Type B pancreatic cell (in vitro differentiated cells): ENCODE measurements at regions not wholly inside any gene's neighbourhood (a gene's known extent, or its start where the extent isn't known, plus 50 kb on each side); places are given as distances from the start of the nearest gene placed in this dataset.

ENCODE experiments used
- DNase-seq: peaks from one replicate; pipeline ENCODE4 v3.0.0; 2021; ENCODE audit warnings: mixed read lengths; ENCODE audit not compliant: unreplicated experiment; ENCODE audit errors: extremely low spot score
- H3K27ac Mint-ChIP-seq: 2 replicates; pipeline ENCODE4 v1.8.0; 2021; ENCODE audit warnings: mild to moderate bottlenecking, mixed read lengths
- H3K27me3 Mint-ChIP-seq: 2 replicates; pipeline ENCODE4 v1.8.0; 2021; ENCODE audit warnings: mixed read lengths
- H3K36me3 Mint-ChIP-seq: 2 replicates; pipeline ENCODE4 v1.8.0; 2021; ENCODE audit warnings: mixed read lengths
- H3K4me1 Mint-ChIP-seq: one replicate; pipeline ENCODE4 v1.8.0; 2021; ENCODE audit warnings: mixed read lengths; ENCODE audit not compliant: unreplicated experiment
- H3K4me3 Mint-ChIP-seq: 2 replicates; pipeline ENCODE4 v1.8.0; 2021; ENCODE audit warnings: mild to moderate bottlenecking, mixed read lengths
- H3K9me3 Mint-ChIP-seq: 2 replicates; pipeline ENCODE4 v1.8.0; 2021; ENCODE audit warnings: mixed read lengths
- TF ChIP-seq, protein P1 (sequence below): fragments of 200-600 bp; sonication (generic); conservative IDR thresholded peaks from 2 replicates; pipeline ENCODE4 v1.5.0; 2021; ENCODE audit warnings: antibody characterized with exemption, mild to moderate bottlenecking

DNA sequence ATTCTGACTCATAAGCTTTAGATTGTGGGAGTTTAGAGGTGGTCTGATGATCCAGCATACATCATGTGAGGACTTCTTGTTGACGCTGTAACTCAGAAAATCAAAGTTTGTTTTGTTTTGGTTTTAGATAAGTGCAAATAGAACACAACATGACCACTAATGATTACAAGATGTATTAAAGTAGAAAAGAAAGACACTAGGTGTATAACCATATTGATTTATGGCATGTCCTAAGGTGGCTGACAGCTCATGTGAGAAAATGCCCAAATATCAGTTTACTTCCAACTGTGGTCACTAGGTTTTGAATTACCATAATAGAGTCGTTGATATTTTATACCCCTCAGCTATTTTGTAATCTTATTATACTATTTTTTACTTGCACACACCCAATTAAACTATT is 1131.4 kb upstream of the PHF14 start:
- no peak overlapping the region for H3K4me3 Mint-ChIP-seq

DNA sequence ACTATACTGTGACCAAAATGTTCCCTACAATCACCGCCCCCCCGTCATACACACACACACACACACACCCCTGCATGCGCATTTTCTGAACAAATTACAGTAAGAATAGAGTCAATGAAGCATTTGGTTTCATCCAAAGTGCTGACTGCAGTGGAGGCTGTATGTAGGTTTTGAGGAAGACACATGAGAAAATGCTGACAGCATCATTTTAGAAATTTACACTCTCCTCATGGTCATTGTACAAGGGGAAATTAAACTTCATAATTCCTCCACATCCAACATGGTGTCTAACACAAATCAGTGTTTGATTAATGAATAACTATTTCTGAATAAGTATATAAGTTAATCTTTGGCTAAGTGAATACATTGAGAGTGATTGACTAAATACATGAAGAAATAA is 1126.8 kb upstream of the PHF14 start:
- TF ChIP-seq, protein P1, sequence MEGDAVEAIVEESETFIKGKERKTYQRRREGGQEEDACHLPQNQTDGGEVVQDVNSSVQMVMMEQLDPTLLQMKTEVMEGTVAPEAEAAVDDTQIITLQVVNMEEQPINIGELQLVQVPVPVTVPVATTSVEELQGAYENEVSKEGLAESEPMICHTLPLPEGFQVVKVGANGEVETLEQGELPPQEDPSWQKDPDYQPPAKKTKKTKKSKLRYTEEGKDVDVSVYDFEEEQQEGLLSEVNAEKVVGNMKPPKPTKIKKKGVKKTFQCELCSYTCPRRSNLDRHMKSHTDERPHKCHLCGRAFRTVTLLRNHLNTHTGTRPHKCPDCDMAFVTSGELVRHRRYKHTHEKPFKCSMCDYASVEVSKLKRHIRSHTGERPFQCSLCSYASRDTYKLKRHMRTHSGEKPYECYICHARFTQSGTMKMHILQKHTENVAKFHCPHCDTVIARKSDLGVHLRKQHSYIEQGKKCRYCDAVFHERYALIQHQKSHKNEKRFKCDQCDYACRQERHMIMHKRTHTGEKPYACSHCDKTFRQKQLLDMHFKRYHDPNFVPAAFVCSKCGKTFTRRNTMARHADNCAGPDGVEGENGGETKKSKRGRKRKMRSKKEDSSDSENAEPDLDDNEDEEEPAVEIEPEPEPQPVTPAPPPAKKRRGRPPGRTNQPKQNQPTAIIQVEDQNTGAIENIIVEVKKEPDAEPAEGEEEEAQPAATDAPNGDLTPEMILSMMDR: no peak
- Mint-ChIP-seq H3K9me3 (no peaks in the 10 kb centered on the region), H3K36me3 (no peaks in the 10 kb centered on the region), H3K4me1 (no peaks in the 10 kb centered on the region), H3K27ac (no peak overlapping the region), H3K4me3 (no peak overlapping the region), H3K27me3 (no peaks in the 10 kb centered on the region)
- no peak for DNase-seq

More for the DNA sequence above, 1131.4 kb upstream of the PHF14 start:
- H3K27me3 Mint-ChIP-seq: no peaks in the 10 kb centered on the region
- no peaks in the 10 kb centered on the region for H3K9me3 Mint-ChIP-seq
- H3K27ac Mint-ChIP-seq: no peak overlapping the region
- no peaks in the 10 kb centered on the region for H3K36me3 Mint-ChIP-seq
- TF ChIP-seq, protein P1: no peak
- no peaks in the 10 kb centered on the region for H3K4me1 Mint-ChIP-seq
- no peak for DNase-seq

DNA sequence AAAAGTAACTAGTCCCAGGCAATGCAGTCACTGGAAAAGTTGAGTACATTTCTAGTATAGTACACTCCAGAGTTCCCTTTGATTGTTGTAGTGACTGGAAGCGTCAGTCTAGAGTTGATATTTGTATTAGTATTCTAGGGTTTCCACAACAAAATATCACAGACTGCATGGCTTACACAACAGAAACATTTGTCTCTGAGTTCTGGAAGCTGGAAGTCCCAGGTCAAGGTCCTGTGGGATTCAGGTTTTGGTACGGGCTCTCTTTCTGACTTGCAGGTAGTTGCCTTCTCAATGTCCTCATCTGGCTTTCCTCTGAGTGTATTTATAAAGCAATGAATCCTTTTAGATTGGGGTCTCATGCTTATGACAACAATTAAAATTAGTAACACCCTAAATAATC is 1119.1 kb upstream of the PHF14 start:
- Mint-ChIP-seq H3K4me3 (no peak overlapping the region), H3K27ac (no peak overlapping the region), H3K9me3 (no peaks in the 10 kb centered on the region), H3K4me1 (no peaks in the 10 kb centered on the region), H3K27me3 (no peaks in the 10 kb centered on the region), H3K36me3 (no peaks in the 10 kb centered on the region)
- no peak for DNase-seq
- TF ChIP-seq, protein P1: no peak

DNA sequence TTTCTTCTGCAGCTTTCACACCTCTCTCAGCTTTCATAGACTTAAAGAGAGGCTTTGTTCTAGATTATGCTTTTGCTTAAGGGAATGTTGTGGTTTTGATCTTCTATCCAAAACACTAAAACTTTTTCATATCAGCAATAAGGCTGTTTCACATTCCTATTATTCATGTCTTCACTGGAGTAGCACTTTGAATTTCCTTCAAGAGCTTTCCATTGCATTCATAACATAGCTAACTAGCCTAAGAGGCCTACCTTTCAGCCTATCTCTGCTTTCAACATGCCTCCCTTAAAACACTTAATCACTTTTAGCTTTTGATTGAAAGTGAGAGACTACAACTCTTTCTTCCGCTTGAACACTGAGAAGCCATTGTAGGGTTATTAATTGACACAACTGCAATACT is 1117.0 kb upstream of the PHF14 start:
- TF ChIP-seq, protein P1: no peak
- Mint-ChIP-seq H3K27ac (no peak overlapping the region), H3K4me3 (no peak overlapping the region), H3K4me1 (no peaks in the 10 kb centered on the region), H3K27me3 (no peaks in the 10 kb centered on the region), H3K9me3 (no peaks in the 10 kb centered on the region), H3K36me3 (no peaks in the 10 kb centered on the region)
- DNase-seq: no peak

DNA sequence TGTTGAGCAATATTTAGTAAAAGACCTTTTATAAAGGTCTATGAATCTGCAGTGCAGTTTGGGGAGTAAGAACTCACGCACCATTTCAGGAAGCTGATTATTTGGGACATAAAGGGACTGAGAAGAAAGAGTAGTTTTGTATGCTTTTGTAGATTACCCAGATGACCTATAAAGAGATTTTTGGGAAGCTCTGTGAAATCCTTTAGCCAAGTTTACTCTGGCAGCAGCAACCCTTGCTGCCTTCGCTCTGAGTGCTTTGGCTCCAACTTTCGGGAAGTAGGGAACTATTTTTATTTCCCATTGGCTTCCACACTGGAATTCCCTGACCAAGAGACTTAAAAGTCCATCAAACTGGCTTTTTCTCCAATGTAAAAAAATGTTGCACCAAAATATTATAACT is 1110.1 kb upstream of the PHF14 start:
- Mint-ChIP-seq H3K36me3 (no peaks in the 10 kb centered on the region), H3K4me3 (no peak overlapping the region), H3K9me3 (no peaks in the 10 kb centered on the region), H3K4me1 (no peaks in the 10 kb centered on the region), H3K27ac (no peak overlapping the region), H3K27me3 (no peaks in the 10 kb centered on the region)
- TF ChIP-seq, protein P1: no peak
- no peak for DNase-seq

DNA sequence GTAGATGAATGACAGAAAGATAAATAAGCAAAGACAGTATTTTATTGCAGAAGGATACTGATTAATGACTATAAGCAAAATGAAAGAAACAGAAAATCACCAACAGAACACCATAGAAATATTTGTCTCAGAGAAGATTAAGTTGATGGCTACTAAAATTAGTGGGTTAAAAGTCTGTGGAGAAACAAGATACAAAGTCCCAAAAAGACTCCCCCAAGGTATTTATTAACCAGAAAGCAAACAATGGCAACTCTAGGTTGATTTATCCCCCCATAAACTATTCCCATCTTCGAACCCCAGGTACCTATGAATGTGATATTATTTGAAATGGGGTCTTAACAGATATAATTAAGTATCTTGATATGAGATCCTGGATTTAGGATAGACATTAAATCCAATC is 1104.5 kb upstream of the PHF14 start:
- H3K4me1 Mint-ChIP-seq: no peaks in the 10 kb centered on the region
- H3K36me3 Mint-ChIP-seq: no peaks in the 10 kb centered on the region
- no peaks in the 10 kb centered on the region for H3K27me3 Mint-ChIP-seq
- no peak overlapping the region for H3K4me3 Mint-ChIP-seq
- TF ChIP-seq, protein P1: no peak
- H3K9me3 Mint-ChIP-seq: no peaks in the 10 kb centered on the region
- no peak overlapping the region for H3K27ac Mint-ChIP-seq
- DNase-seq: no peak
